Ishikawa (cell line): ENCODE measurements at regions not wholly inside any gene's neighbourhood (a gene's known extent, or its start where the extent isn't known, plus 50 kb on each side); places are given as distances from the start of the nearest gene placed in this dataset.

Experiments used
- CEBPB ChIP-seq: IDR thresholded peaks from 2 replicates; pipeline ENCODE4 v1.6.1; 2012
- CREB1 ChIP-seq: IDR thresholded peaks from 2 replicates; pipeline ENCODE4 v1.6.1; 2012; ENCODE audit warnings: low read depth
- EGR1 ChIP-seq: IDR thresholded peaks from 2 replicates; pipeline ENCODE4 v1.6.1; 2012
- EP300 ChIP-seq: IDR thresholded peaks from 2 replicates; pipeline ENCODE4 v1.6.1; 2012; ENCODE audit warnings: borderline replicate concordance
- MAX ChIP-seq: IDR thresholded peaks from 2 replicates; pipeline ENCODE4 v1.6.1; 2012
- TAF1 ChIP-seq: IDR thresholded peaks from 2 replicates; pipeline ENCODE4 v1.6.1; 2012; ENCODE audit warnings: low read depth, mild to moderate bottlenecking
- USF1 ChIP-seq: IDR thresholded peaks from 2 replicates; pipeline ENCODE4 v1.6.1; 2012
- YY1 ChIP-seq: IDR thresholded peaks from 2 replicates; pipeline ENCODE4 v1.6.1; 2012; ENCODE audit warnings: low read depth
- ZBTB7A ChIP-seq: IDR thresholded peaks from 2 replicates; pipeline ENCODE4 v1.6.1; 2012; ENCODE audit warnings: low read depth

GRCh38 chr13:79779761-79780160 is 298.8 kb downstream of the NDFIP2 start:
- no peak for TF ChIP-seq CEBPB
- TF ChIP-seq MAX = no peak
- TF ChIP-seq TAF1 = no peak
- TF ChIP-seq CREB1 = no peak
- no peak for TF ChIP-seq EGR1
- no peak for TF ChIP-seq USF1
- TF ChIP-seq YY1 = no peak
- TF ChIP-seq EP300 = no peak
- no peak for TF ChIP-seq ZBTB7A
